ENCODE measurements at regions not wholly inside any gene's neighbourhood (a gene's known extent, or its start where the extent isn't known, plus 50 kb on each side); places are given as distances from the start of the nearest gene placed in this dataset.

- ChIA-PET POLR2A (no interaction called here), RAD21 (ENCODE audit: unreplicated experiment) (no interaction called here), CTCF (no interaction called here), SMC1A (ENCODE audit: uncharacterized antibody, unreplicated experiment) (no interaction called here)
- Histone ChIP-seq H3K9ac (ENCODE audit: control insufficient read depth, insufficient read depth, low read length) (no peak overlapping the region), H3K79me2 (ENCODE audit: control insufficient read depth, insufficient read depth, low read length) (no peaks in the 10 kb centered on the region), H3K27me3 (replicated peaks in 1 of 2; ENCODE audit: control insufficient read depth in 2 of 2, insufficient read depth in 2 of 2, low read length in 1 of 2) (no peaks in the 10 kb centered on the region), H3K36me3 (ENCODE audit: control insufficient read depth in 2 of 2, insufficient read depth in 2 of 2, low read length in 1 of 2) (no peaks in the 10 kb centered on the region), H3K4me3 (no peak overlapping the region), H3K4me2 (ENCODE audit: control insufficient read depth, insufficient read depth) (no peak overlapping the region), H3K9me3 (replicated peaks; ENCODE audit: control insufficient read depth, insufficient read depth, low read length) (no peaks in the 10 kb centered on the region), H3K27ac (ENCODE audit: control insufficient read depth, insufficient read depth) (no peak overlapping the region), H2AFZ (ENCODE audit: control insufficient read depth, low read depth, low read length) (no peak overlapping the region), H3K4me1 (ENCODE audit: control insufficient read depth, insufficient read depth, low read length) (no peaks in the 10 kb centered on the region), H4K20me1 (ENCODE audit: control insufficient read depth, insufficient read depth) (no peaks in the 10 kb centered on the region)
- no peak for DNase-seq (ENCODE audit: low read depth, low spot score)
- intact Hi-C loops (cut with micrococcal nuclease; ENCODE audit: unreplicated experiment) (no loop called here), in situ Hi-C loops (cut with MboI) (no loop called here)
- WGBS (ENCODE audit: insufficient coverage, insufficient replicate concordance, low lambda C conversion rate, missing lambda C conversion rate): 64% methylated on average over 1 of the region's 1 CpG
- TF ChIP-seq IKZF2 (IDR thresholded peaks at IDR 0.05): no peak
- no peak for TF ChIP-seq ZBTB4 (CRISPR knock-in tag; IDR thresholded peaks at IDR 0.05)
- TF ChIP-seq KAT2A (conservative IDR thresholded peaks at IDR 0.05; ENCODE audit: control insufficient read depth, low read depth, low read length): no peak
- no peak for TF ChIP-seq ETV6 (conservative IDR thresholded peaks at IDR 0.05 in 1 of 2, IDR thresholded peaks at IDR 0.05 in 1 of 2; ENCODE audit: borderline replicate concordance in 1 of 2, low read depth in 1 of 2)
- TF ChIP-seq POU2F2 (IDR thresholded peaks at IDR 0.05; ENCODE audit: borderline replicate concordance, low read depth, low read length): no peak
- no peak for TF ChIP-seq MLLT1 (IDR thresholded peaks at IDR 0.05)
- no peak for TF ChIP-seq NKRF (conservative IDR thresholded peaks at IDR 0.05)
- TF ChIP-seq NFYB (IDR thresholded peaks at IDR 0.05; ENCODE audit: insufficient read depth, low read depth, low read length): no peak
- TF ChIP-seq E4F1 (IDR thresholded peaks at IDR 0.05; ENCODE audit: borderline replicate concordance, partially characterized antibody): no peak
- FAIRE-seq: no peak
- BruUV-seq (replicated peaks): no TSS peak
- no peak for ATAC-seq
These were observed 494.9 kb upstream of the POU3F2 start for GRCh38 chr6:98339506-98339905.

Data from GM12878 (cell line).